HG03095 (cell line): ENCODE measurements at regions not wholly inside any gene's neighbourhood (a gene's known extent, or its start where the extent isn't known, plus 50 kb on each side); places are given as distances from the start of the nearest gene placed in this dataset.

ENCODE experiments used
- ATAC-seq: cut with Tn5 transposase; IDR thresholded peaks from one replicate; pipeline ENCODE4 v1.9.1; 2021; ENCODE audit warnings: moderate library complexity; ENCODE audit not compliant: unreplicated experiment

DNA sequence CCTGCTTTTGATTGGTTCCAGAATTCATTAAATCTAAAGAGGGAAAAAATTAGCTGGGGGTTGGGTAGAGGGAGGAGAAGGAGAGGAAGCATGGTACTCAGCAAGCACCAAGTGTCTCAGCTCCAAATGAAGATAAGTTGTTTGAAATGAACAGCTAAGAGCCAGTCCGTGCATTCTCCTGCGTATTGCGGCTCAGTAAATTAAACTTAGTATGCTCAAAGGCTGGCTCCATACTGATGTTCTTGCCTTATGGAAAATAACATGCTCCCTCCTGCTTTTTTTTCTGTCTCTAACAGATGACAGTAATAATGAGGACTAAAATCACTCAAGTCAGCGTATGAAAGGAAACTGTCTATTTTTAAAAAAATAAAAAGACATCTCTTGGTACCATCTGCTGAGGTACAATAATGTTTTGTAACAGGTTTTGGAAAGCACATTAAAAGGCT, 161.0 kb downstream of the SPATA31D1 start:
- ATAC-seq, result no peak

DNA sequence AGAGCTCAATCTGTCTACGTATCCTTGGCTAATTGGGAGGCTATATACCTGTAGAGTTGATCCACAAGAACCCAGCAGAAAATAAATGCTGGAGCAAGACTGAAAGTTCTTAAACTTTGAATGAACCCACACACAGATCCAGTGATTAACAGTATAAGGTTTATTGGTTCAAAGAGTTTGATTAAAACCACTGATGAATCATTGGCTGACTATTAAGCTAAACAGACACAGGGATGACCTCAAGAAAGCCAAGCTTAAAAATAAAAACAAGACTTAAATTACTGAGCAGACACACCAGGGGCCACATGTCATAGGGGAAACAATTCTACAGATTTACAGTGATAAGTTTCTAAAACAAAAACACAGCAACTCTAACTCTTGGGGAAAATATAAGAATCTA, 163.6 kb downstream of the SPATA31D1 start:
- ATAC-seq, result no peak

DNA sequence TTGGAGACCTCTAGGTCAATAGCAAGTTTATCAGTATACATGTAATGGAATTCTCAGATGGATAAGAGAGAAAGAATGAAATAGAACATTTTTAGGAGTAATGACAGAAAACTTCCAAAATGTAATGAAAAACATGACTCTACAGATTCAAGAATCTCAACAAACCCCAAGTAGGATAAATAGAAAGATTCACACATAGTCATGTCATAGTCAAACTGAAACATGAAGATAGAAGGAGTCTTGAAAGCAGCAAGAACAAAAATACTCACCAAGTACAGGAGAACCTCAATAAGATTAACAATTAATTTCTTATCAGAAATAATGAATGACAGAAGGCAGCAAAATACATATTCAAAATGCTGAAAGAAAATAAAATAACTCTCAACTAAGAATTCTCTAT, 164.5 kb downstream of the SPATA31D1 start:
- no peak for ATAC-seq

DNA sequence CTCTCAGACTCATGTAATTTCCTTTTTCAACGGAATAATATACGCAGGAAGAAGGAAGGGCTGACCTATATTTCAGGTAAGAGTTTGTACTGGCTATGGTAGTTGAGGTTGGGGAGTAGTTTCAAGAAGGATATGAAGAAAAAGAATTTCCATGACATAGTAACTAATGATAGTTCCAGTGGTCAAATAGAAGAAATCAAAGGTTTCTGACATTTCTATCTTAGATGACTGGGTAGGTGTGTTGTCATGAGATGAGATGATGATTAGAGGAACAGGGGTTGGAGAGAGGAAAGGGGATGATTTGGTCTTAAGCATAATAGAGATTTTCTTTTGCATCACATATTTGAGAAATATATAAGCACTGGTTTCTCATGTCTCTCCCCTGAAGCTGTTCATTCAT, 166.0 kb downstream of the SPATA31D1 start:
- no peak for ATAC-seq

DNA sequence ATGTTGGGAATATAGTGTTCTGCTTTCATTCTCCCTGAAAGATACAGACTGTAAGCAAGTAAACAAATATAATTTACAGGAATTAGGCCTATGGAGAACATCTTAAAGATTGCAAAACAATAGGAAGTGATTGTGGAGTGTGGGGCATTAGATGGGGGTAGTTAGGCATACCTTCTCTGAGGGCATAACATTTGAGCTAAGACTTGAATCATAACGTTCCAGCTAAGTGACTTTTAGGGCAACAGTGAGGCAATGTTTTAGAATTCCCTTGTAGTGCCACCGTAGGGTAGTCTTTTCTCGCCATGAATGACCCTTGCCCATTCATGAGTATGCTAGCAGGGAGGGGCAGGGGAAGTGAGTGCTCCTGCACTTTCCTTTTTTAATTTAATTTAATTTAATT, 173.3 kb downstream of the SPATA31D1 start:
- ATAC-seq, result no peak

DNA sequence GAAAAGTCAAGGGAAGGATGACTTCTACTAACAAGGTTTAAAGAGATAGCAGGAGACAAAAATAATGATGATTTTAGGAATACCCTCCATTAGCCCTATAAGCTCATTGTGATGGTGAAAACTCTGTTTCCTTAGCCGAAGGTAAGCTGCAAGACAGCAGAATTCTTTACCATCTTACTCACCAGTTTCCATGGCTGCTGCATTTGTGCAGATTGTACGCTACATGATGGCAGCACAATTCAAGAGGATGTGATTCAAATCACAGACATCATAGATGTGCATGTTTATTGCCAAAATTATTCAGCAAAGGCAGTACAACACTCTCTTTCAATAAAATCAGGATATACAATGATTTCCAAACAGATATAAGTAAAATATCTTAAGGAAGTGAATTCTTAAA, 175.6 kb downstream of the SPATA31D1 start:
- no peak for ATAC-seq

DNA sequence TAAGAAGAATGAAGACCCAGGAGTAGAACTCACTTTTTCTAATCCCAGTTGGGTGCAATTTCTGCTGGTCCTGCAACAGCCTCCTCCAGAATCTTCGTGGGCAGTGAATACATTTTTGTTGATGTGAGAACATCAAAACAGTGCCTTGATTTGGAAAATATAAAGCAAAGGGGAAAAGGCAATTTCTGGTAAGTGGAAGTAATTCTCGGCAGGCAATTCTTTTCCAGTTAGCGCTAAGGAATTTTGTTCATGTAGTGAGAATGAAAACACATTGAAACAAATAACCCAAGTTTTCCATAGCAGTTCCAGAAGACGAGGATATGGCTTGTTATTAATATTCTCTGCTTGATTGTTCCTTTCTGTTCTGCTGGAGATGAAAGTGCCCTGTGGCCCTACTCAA, 178.7 kb downstream of the SPATA31D1 start:
- no peak for ATAC-seq

DNA sequence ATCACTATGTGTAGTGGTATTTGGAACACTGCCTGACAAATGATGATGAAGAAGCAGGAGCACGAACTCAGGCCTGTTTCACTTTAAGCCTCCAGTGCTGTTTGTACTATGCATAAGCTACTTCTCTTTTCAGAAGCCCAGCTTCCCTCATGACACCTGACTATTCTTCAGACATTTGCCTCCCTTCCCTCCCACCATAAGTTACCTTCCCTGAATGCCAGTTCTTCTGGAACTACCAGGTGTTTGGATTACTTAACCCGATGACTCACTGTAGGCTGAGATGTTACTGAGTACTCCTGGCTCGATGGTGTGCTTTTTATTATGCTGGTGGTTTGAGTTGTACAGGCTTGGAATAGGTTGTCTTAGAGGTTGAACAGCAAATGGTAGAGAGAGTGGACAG, 180.0 kb downstream of the SPATA31D1 start:
- ATAC-seq, result no peak

DNA sequence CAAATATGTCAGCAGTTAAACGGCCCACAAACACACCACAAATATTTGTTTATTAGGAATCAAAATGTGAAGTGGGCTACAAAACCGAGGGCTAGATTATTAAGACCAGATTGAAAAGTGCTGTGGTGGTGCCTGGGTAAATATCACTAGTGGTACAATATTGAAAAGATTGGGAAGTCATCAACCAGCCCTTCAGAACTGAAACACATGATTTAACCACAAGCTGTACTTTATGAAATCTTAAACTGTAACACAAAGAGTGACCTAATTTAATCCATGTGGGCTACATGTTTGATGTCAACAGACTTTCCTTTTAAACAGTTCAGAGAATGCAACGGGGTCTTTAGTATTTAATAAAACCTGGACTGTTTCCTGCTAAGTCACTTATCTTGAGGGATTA, 182.3 kb downstream of the SPATA31D1 start:
- no peak for ATAC-seq

DNA sequence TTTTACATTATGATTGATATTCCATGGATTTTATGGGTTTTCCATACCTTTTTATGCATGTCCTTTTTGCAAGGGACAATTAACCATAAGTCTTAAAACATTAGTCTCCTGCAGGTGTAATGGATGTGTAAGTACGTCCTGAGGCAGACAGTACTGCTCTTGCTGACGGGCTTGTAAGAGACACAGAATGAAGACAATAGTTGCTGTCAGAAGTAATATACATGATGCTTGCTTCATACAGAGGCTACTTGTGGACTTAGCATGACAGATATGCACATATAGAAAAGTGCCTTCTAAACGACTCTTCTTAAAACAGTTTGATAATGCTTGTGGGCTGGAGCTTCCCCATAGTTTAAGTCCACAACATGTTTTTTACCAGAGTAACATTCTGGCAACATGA, 182.7 kb downstream of the SPATA31D1 start:
- ATAC-seq, result no peak

DNA sequence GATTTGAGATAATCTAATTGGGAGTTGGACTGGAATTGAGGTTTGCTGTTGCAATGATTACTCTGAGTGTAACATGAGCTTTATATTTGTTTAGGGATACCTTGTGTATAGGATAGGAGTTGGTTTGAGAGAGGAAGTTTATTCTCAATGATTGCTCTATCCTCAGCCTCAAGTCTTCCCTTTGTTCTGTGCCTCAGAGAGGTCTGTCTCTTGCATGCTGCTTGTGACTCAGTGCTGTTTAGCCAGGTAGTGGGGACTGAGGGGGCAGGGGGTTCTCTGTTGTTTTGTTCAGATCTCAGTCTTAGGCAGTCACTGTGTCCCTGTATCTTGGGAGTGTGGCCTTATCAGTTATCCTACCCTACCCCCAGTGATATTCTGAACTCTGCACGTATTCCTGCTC, 192.1 kb downstream of the SPATA31D1 start:
- ATAC-seq, result no peak

DNA sequence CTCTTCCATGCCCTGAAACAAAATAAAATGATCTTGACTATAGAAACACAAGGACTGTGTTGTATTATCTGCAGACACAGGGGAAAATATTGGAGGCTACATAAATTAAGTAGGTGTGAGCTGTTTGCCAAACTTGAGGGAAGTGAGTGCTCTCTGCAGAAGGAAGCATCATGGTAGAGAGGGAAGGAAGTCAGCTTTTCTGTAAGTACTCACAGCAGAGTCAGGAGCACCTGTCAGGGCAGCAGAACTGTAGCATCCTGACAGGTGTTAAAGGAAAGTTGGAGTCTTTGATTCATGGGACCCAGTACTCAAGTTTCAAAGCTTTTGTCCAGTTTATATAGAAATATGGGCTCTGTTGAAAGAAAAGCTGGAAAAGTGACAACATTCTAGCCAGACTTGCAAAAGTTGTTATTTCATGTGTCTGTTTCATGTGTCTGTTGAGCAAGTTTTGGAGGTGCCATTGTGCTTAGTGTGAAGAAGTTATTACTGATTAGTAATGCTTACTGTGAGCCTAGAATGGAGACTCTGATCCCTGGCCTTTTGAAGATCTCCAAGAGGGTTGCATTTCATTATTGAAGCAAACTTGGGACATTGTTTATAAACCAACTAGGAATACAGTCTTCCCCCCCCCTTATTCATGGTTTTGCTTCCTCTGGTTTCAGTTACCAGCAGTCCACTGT, 194.7 kb downstream of the SPATA31D1 start:
- no peak for ATAC-seq

DNA sequence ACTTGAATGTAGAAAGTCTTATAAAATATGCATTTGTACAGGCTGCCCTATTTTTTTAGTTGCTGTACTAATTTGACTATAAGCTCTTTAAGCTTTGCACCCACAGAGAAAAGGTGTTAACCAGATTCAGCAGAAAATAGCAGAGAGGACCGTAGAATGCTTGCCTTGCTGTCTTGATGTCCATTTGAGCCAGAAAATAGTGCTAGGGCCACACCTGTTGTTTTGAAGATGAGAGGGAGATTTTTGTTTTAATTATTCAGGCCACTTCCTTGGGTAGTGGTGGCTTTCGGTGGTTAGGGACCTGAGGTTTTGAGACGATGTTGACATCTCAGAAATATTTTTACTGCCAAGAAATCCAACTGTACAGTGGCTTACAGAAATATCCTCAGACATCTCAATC, 196.0 kb downstream of the SPATA31D1 start:
- no peak for ATAC-seq

DNA sequence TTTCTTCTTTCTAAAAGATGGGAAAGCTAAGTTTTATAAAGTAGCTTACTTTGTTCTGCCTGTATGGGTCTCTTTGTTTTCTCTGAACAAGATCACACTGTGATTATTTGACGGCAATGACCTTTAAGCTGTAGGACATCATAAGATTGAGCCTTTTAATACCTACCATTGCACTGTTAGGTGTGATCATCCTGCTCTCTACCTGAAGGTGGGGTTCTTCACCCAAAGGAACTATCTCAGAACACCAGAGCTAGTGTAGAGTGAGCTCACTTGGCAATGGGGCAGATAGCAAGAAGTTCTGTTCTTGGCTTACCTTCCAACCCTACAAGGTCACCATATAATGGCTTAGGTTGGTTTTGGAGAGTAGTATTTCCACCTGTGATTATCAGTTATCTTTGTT, 200.2 kb downstream of the SPATA31D1 start:
- ATAC-seq, result no peak

DNA sequence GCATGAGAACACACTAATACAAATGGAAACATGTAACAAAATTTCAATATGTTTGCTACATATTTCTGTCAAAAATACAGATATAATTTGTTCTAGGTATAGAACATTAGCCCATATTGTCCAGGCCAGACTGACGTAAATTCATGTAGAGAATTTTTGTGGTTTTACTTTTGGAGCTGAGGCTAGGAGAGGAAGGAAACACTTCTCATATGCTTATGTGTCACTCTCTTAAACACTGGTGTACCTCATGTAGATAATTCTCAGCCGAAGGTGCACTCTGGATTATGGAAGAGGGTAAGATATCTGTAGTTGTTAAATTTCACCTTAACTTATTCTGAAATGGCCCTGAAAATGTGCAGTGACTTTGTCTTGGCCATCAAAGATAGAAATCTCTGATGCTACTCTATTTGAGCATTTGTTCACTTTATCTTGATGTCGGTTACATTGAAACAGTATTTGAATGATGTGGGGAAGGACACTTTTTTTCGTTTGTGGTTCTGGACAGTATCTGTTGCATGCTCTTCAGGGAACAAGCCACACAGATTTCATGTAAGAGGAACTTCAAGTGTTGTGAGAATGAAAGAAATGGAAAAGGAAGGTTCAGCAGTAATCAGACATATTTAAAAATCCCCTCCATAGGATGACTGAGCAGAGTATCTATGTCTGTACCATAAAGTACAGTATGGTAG, 202.7 kb downstream of the SPATA31D1 start:
- ATAC-seq, result no peak

DNA sequence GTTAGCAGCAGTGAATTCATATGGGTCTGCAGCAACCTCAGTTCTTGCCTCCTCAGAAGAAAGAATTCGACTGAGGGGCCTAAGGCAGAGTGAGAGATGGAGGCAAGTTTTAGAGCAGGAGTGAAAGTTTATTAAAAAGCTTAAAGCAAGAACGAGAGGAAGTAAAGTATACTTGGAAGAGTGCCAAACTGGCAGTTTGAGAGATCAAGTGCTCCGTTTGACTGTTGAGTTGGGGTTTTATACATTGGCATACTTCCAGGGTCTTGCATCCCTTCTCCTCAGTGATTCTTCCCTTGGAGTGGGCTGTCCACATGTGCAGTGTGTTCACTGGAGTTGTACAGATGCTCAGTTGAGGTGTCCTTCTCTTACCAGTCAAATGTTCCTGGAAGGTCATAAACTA, 203.6 kb downstream of the SPATA31D1 start:
- no peak for ATAC-seq

DNA sequence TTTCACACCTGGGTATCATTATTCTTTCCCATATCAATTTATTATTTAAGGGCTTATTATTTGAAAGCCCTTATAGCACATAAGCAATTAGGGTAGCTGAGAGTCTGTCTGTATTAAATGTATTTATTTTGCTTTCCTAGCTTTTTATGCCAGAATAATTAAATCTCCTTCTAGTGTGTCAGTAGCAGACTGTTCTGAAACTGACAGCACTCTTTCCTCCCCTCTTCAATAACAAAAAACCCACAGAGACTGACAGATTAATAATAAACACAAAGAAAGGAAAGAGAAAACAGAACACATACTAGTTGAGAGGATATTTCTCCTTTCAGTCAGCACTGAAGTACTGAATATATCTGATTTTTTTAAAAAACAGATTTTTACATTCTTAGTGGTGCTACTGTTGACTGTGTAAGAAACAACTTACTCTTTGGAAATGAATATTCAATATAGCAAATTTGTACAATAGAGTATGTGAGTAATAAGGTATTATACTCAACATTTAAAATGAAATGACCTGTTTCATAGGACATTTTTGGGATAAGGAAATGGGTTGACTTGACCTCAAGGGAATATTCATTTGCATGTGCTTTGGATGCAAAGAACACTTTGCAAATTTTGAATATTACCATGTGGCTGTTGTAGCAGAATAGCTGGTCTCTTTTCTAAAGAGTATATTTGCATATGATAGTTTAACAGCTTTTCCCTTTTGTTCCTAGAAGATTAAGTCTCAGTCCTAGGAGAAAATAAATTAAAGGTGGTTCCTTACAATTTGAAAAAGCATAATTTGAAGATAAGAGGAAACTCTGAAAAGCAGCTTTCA, 208.3 kb downstream of the SPATA31D1 start:
- no peak for ATAC-seq

DNA sequence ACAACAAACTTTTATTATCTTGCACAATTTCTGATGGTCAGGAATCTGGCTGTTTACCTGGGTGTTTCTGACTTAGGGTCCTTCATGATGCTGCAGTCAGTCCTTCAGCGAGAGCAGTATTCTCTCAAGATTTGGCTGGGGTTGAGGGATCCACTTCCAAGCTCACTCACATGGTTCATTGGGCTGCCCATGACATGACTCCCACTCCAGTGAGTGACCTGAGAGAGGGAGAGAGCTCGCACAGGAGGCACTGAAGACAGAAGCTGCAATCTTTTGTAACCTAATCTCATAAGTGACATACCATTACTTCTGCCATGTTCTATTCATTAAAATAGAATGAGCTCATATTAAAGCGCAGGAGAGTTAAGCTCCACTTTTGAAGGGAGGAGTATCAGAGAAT, 212.6 kb downstream of the SPATA31D1 start:
- no peak for ATAC-seq

DNA sequence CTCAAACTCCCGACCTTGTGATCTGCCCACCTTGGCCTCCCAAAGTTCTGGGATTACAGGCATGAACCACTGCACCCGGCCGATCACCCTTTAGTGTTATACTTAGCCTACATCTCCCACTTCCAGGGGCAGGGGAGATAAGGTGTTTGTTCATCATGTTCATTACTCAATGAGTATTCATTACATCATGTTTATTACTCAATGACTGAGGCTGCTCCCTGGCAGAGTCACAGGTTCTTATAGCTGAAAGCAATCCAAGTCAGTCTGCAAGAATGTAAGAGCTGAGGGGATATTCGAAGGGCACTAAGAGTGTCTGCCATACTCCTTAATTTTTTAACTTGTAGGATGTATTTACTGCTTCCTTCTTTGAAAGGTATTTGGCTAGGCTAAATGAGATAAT, 214.2 kb downstream of the SPATA31D1 start:
- no peak for ATAC-seq

DNA sequence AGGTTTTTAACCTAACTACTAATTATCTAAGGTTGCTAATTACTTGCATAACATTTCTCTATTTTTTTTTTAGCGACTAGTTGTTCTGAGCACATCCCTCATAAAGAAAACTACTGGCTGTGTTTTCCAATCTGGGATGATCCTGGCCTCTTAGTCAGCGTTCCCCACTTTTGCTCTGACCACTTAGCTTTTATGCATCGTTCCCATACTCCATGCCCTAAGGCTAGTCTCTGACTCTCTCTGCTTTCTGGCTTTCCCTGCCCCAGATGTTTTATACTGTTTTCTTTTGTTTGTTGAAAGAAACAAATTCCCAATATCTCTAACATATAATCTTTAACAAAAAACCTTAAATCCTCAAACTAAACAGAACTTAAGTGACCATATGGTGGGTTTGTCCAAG, 217.9 kb downstream of the SPATA31D1 start:
- ATAC-seq, result no peak

DNA sequence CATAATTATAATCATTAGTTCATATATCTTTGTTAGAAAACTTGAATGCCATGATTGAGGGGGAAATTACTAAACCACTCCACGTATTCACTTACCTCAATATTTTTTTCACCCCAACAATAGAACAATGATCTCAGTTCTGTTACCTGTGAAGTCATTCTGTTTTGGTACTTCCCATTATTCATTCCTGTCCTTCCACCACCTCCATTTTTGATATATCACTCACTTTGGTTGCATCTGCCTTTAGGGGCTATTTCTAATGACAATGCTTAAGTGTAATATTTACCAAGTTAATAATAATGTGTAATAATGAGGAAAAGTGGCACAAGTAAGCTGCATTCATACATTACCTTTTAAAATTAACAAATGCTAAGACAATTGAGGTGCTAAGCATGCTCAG, 218.4 kb downstream of the SPATA31D1 start:
- no peak for ATAC-seq
